GM19035 (cell line): ENCODE measurements at regions not wholly inside any gene's neighbourhood (a gene's known extent, or its start where the extent isn't known, plus 50 kb on each side); places are given as distances from the start of the nearest gene placed in this dataset.

Source experiments
- ATAC-seq: cut with Tn5 transposase; IDR thresholded peaks from one replicate; pipeline ENCODE4 v1.9.1; 2021; ENCODE audit not compliant: unreplicated experiment

DNA sequence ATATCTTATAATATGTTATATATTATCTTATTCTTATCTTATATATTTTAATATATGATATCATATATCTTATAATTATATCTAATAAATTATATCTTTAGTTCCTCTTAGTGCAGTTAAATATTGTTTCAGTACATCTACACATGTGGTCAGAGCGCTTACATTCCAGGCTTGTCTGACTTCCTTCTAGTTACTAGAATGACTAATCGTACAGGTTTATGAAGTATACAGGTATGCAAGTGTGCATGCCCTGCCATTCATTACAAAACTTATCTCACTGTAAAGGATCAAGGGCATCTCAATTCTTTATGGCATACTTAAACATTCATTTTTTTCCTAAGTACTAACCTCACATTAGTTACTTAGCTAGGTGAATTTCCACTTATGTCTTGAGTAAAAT lies 1278.0 kb upstream of the MAP3K7 start:
- no peak for ATAC-seq

DNA sequence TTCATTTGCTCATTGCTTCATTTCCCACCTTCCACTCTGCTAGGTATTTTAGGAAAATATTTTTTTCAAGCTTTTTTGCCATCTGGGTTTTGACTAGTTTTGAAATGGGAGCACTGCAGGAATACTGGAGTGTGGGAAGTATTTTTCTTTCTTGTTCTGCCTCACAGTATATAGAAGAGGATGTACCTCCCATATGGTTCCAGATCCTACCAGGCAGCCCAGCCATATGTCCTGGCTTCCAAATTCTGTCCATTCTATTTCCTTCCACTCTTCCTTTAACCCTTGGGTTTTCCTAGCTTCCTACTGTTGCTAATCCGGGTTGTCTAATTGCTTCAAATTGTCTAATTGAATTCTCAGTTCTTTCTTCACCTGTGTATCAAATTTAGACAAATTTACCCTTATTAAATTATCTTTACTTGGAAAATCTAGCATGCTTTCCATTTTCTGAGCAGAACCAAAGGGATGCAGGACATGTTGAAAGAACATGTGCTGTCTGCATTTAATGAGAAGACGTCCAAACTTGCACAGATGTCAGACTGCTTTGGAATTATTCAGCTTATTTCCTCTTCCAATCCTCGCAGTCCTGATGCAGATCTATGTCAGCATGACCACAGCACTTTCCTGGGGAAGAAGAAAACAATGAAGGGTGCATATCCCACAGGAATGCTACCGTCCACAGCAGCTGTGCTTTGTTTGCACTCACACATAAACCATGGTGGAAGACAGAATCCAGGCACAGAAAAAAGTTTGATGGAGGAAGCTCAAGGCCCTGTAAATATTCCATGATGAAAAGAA lies 1273.9 kb upstream of the MAP3K7 start:
- no peak for ATAC-seq

DNA sequence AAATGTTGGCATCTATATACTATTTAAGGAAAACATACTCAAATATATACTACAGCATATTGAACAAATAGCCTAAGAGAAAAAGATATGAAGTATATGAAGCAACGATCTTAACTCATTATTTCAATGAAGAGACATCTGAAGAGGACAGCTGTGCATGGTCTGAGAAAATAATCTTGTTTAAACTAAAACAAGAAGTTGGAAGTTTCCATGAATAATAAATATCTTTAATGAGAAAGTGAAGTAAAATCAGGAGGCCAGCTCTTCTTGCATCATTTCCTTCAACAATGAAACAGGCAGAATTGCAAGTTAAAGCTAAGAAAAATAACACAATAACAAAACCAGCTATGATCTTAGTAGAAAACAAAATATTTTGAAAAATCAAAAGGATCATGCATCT lies 1265.4 kb upstream of the MAP3K7 start:
- no peak for ATAC-seq

DNA sequence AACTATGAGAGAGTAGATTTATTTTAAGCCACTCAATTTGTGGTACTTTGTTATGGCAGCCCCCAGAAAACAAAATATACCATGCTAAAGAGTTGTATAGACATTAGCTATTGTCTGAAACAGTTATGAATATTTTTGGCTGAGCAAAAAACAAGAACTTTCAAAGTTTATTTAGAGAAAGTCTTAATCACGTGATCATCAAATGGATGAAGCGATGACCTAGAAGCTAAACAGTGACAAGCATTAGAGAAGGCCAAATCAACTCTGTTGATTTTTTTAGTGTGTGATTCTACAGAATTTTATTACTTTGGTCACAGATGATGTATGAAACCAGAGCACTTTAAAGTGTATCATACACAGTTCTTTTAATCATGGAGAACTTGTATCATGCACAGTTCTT lies 1247.9 kb upstream of the MAP3K7 start:
- no peak for ATAC-seq

DNA sequence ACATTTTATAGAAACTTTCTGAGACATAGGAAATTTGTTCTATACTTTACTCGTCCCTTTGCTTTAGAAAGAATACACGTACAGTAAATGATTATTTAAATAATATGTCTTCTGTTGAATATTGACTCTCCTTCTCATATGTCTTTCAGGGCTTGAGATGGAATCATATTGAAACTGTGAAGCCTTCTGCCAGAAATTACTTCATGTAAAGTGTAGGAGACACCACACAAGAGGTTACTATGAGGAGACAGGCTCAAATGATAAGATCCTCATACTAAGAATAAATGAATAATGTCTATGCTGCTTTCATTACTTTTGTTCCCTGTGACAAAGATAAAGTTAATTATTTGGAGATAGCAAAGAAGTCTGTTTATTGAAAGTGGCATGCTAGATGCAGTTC lies 1240.3 kb upstream of the MAP3K7 start:
- ATAC-seq, result no peak

DNA sequence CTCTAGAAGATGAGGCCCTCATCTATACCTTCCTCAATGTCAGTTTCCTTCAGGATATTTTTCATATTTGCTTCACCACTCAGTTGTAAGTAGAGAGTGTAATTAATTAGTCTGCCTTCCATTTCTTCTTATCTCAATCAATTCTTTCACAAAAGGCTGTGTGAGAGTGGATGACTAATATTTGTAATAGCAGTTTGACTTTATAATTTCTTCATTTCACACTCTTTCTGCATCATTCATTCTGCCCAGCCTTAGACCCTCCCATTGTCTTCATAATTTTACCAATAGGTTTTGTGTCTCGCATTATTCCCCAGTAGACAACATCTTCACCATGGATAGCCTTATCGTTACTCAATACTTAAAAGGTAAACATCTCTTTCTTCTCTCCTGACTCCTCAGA lies 1239.3 kb upstream of the MAP3K7 start:
- no peak for ATAC-seq

DNA sequence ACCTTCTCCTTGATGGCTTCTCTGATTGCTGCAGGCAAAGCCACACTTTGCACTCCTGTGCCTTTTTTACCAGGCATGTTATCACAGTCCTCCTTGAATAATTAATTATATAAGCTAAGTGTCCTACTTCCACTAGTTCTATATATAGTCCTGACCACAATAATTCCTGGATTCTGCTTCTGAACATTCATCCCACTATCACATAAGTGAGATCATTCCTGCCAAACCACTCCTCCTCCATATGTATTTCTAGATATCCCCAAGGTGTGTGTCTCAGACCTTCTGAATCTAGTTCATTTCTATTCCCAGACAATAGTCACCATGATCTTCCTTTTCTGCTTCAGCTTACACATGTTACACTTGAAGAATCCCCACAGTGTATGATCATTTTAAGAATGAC lies 1237.5 kb upstream of the MAP3K7 start:
- ATAC-seq, result no peak

DNA sequence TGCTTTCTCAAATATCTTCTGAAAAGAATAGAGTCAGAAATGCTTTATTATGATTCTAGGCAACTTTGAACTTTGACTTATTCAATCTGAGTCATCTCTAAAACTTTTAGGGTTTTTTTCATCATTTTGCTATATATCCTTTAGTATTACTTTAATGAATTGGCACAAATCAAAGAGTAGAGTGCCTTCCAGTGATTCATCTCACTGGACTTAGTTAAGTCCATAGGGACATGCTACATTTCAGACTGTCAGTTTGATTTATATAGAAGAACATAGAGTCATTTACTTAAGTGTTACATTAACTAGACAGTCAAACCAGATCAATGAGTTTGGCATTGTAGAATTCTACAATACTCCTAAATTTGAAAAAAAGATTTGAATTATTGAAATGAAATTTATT lies 1235.7 kb upstream of the MAP3K7 start:
- no peak for ATAC-seq

DNA sequence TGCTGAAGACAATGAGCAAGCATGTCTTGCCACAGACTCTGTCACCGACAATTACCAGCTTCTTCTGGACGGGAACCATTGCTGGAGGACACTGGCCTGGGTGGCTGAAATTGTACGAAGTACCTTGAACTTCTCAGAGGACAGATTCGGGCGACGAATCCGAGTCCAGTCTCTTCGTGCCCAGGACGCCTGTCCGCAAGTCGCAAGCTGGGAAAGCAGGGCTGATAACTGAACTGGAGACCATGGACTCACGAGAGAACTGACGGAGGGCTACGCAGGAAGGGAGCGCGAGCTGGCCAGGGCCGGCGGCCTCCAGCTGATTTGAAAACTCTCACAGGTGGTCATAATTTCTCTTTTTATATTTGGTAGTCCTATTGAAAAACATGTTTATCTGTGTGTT lies 1229.5 kb upstream of the MAP3K7 start:
- no peak for ATAC-seq

DNA sequence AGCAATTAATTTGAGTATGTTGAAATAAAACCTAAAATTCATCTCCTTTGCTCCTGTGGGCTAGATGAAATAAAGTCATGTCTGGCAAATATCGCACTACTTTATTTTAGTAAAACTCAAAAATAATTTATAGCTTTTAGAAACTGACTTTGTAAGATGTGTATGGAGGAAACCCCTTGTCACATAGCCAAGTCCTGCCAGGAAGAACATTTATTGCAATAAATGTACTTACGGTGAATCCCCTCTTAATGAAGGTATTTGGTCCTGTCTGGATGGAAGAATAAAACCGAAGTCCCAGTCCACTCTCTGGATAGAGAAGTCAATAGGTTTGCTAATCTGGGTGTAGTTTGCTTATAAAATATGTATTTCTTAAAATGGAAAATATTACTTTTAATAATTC lies 1226.8 kb upstream of the MAP3K7 start:
- ATAC-seq, result no peak

DNA sequence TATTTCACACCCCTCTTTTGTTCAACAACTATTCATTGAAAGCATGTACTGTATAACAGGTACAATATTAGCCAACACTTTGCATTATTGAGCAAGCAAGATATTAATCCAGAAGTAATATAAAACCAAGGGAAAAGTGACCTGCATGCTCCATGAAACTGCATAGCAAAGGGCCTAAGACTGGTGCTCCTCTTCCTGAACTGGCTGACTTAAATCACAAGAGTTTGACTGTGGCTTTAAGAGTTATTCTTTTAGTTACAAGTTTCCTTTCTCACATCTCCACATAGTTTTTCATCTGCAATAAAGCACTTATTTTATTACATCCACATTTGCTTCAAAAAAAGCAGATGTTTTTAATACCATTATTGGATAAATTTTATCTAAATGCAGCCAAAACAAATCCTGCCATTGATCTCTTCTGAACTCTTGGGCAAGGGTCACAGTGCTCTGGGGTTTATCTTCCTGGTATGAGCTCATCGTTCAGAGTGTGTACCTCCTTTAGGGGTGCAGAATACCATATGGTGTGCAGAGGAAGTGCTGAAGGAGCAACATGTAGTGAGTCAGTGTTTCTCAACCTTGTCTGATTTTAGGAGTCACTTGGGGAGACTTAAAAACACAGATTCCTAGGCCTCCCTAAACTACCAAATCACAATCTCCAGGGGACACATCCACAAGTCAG lies 1225.9 kb upstream of the MAP3K7 start:
- no peak for ATAC-seq

DNA sequence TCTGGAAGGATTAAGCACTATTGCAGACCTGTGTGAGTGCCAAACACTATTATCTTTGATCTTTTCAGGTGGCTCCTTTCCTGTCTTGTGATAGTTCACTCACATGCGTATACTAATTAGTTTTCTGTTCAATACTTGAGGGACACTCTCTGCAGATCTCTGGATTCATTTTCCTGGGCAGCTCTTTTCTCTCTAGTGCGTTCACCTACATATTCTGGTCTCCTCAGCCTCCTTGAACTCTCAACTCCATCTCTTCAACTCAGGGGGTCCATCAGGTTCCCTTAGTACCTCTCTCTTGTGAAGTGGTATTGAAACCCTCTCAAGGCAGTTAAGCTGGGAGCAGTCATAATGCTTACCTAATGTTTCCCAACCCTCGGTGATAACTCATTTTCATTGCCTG lies 1218.1 kb upstream of the MAP3K7 start:
- no peak for ATAC-seq

DNA sequence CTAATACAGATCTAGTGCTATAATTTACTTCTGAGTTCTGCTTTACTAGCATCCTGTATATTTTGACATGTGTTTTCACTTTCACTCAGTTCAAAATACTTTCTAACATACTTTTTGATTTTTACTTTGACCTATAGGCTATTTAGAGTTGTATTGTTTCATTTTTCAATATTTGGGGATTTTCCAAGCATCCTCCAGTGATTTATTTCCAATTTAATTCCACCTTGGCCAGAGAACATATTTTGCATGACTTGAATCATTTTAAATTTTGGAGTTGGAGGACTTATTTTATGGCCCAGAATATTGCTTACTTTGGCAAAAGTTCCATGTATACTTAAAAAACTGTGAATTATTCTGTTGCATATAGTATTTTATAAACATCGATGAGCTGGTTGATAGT lies 1215.6 kb upstream of the MAP3K7 start:
- ATAC-seq, result no peak

DNA sequence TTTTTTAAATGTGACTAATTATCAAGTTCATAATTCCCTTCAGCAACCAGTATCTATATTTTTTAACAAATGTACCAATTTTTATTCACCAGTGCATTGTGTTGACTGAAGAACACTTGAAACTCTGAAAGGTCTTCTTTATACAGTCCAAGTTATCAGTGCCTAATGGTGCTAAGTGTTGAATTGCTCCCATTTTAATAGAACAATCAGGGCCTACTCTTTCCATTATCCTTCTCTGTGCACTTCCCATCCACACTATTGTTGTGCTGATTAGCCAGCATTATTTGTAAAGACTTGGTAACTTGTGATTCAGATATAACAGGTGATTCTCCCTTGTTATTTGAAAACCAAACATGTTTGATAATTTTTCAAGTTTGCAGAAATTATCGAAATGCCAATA lies 1209.7 kb upstream of the MAP3K7 start:
- ATAC-seq, result no peak

DNA sequence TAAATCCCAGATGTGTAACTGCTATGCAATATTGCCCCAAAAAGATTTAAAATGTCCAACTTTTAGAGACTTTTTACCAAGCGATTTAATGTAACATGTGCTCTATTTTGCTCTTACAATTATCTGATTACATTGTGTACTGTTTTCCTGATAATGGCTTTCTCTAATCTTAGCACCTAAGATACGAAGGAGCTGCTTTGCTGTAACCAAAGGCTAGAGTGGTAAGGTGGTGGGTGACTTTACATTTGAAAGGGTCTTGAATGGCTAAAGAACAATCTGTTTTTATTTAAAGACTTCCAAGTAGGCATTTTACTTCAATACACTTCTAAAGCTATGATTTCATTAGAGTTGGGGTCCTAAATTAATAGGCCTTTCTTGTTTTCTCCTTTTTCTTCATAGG lies 1201.6 kb upstream of the MAP3K7 start:
- ATAC-seq, result no peak

DNA sequence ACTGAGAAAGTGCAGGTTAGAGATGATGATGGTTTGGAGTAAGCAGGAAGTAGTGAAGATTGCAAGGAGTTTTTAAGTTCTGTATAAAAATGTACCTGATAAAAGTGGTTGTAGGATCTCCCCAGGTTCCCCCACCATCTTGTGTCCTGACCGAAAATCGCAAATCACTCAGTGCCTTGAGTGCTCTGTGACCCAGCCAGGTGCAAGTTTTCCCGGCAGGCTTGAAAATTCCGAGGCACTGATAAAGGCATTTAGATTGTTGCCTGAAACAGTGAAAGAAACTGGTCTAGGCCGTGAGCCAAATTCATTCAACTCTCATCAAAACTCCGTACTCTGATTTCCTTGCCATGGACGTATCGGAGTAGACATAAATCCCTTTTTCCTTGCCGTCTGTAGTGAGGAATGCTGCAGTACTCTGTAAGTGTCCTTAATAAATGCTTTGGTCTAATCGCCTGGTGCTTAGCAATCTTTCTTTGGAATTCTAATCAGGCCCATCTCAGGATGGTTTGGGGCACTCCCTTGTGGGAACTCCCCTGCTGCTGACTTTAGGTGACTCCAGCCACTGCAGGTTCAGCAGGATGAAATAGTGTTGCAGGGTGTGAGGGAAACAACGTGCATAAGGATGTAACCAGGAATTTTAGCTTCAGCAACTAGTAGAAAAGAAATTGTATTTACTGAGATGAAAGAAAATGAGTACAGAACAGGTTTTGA lies 1199.8 kb upstream of the MAP3K7 start:
- no peak for ATAC-seq

DNA sequence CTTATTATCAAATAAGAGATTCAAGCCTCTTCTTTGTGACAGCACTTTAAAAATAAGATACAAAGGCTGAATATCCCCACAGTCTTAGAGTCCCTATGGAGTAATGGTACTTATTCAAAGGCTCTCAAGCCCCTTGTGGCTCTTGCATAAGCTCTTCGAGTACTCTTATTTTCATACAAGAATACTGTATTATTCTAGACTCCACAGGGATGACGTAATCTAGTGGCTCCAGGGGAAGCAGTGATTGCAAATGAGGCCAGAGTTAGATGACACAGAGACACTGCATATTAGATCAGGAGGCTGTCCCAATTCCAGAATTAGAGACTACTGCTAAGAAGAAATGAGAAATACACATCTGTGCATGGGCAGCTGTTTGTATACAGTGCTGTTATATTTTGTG lies 1195.9 kb upstream of the MAP3K7 start:
- ATAC-seq, result no peak

DNA sequence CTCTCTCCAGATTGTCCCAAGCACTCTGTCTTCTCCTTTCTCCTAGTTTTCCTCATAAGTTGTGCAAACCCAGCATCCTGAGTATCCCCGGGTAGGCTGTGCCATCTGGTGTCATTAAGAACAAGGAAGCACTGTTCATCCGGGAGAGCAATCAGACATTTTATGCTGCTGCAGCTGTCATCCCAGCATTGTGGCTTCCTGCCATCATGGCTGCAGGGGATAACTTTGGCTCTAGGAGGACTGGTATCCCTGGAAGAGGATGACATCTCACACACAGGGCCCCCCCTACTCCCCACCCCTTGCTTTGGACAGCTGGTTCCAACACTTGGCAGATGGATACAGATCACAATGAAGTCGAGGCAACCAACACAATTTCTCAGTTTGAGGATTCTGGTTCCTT lies 1195.1 kb upstream of the MAP3K7 start:
- ATAC-seq, result no peak

DNA sequence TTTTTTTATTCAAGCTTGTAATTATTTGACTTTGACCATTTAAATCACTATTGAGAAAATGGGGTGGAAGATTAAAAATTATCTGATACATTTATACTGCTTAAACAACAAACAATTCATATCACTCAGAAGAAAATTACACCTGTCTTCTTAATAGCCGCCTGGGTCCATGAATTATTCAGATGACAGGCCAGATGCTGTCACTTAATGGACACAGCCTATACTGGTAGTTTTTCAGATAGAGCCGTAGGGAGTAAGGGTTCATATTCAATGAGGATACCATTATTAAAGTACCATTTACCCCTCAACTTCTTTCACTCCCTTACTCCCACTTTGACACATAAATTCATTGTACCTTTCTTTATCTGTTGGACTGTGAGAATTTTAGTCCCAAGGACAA lies 1193.4 kb upstream of the MAP3K7 start:
- no peak for ATAC-seq

DNA sequence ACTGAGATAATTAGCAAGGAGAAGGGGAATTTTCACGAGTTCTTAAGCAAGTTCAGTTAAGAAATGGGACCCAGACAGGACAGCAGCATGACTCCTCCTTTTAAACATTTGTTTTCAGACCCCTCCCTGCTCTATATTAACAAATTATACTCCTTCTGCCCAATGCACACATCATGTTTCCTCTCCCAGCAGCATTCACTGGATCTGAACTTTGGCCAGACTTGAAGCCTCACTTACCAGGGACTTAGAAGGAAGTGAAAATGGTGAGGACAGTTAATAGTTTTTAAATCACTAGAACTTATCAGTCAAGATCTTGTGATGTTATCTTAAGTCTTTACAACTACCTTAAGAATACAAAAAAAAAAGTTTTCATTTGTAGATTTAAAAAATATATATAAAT lies 1174.7 kb upstream of the MAP3K7 start:
- ATAC-seq, result no peak

DNA sequence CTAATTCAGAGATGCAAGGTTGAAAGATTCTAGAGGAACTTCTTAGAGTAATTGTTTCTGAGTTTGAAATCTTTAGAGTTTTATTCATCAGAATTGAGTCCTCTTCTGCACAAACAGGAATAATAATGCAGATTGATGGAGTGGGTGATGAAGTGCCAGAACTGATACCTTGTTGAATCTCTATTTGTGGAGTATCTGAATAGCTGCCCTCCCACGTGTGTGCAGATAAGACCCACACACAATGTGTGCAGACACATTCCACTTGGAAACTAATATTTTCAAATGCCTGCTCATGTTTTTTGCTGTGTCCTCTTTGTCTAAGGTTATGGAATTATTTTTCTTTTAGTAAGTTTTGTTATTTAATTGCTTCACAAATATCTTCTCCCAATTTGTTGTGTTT lies 1167.8 kb upstream of the MAP3K7 start:
- no peak for ATAC-seq

DNA sequence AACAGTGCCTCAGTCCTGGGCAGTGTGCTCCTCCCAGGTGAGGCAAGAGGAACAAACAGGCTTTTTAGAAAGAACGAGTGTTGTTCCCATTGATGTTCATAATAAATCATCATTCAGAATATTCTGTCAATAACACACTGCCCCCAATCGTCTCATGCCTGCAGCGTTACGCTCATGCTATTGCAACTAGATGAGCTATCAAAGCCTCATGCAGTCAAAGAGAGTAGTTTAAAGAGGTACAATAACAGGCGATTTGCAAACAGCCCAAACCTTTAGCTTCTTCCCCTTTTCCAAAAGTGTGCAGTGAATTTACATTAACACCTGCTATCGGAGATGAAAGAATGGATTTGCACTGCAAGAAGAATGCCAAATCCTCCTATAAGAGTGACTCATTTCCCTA lies 1164.7 kb upstream of the MAP3K7 start:
- ATAC-seq, result no peak
